ENCODE measurements at regions not wholly inside any gene's neighbourhood (a gene's known extent, or its start where the extent isn't known, plus 50 kb on each side); places are given as distances from the start of the nearest gene placed in this dataset.

GRCh38 chr1:217095050-217095622 lies 371.9 kb upstream of the ESRRG start:
- TF ChIP-seq POLR2AphosphoS5 (IDR thresholded peaks at IDR 0.05; ENCODE audit: low read depth, low read length) (no peak), REST (IDR thresholded peaks at IDR 0.05; ENCODE audit: insufficient read depth in 1 of 2, low read depth in 2 of 2, low read length in 2 of 2) (no peak), SIN3A (IDR thresholded peaks at IDR 0.05; ENCODE audit: borderline replicate concordance, insufficient read depth, low read length) (no peak), TAF1 (IDR thresholded peaks at IDR 0.05; ENCODE audit: borderline replicate concordance, insufficient read depth, low read length) (no peak)

Measured in PFSK-1 (cell line).